ENCODE measurements at regions not wholly inside any gene's neighbourhood (a gene's known extent, or its start where the extent isn't known, plus 50 kb on each side); places are given as distances from the start of the nearest gene placed in this dataset.

GRCh38 chr14:66295386-66295785 is 190.8 kb upstream of the CCDC196 start:
- TF ChIP-seq CTCF (conservative IDR thresholded peaks at IDR 0.05; ENCODE audit: low read depth in 2 of 2) = no peak
- TF ChIP-seq EZH2phosphoT487 (IDR thresholded peaks at IDR 0.05; ENCODE audit: unreplicated experiment) = no peak
- TF ChIP-seq EZH2 (IDR thresholded peaks at IDR 0.05; ENCODE audit: low read depth, unreplicated experiment) = no peak
- no peak for TF ChIP-seq NANOG (IDR thresholded peaks at IDR 0.05; ENCODE audit: borderline replicate concordance)
